ENCODE measurements at regions not wholly inside any gene's neighbourhood (a gene's known extent, or its start where the extent isn't known, plus 50 kb on each side); places are given as distances from the start of the nearest gene placed in this dataset.

DNA sequence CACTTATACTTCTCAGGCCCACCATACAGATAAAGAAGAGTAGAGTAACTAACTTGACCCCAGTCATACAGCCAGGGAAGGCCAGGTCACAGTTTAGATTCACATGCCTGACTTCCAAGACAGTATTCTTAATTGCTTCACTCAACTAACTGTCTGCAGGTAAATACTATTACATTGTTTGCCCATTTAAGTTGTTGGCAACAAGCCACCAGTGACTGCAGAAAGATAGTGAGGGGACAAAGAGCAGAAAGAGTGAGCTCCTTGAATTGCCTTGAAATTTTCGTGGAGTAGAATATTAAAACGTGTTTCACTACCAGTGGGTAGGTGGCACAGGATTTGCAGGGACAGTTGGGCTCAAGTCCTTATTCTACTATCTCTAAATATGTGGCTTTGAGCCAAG lies 146.3 kb upstream of the RMST start:
- DNase-seq (ENCODE audit: low read depth, low spot score) (no peak), ATAC-seq (no peak)
- CTCF ChIA-PET: no interaction called here
- no TSS peak for BruUV-seq (replicated peaks)
- no peaks in the 10 kb centered on the region for H3K36me3 ChIP-seq (ENCODE audit: control insufficient read depth, insufficient read depth, low read length)
- H3K4me3 ChIP-seq (ENCODE audit: low read depth in 2 of 2, low read length in 2 of 2): no peak overlapping the region
- POLR2A ChIA-PET: no interaction called here
- TF ChIP-seq, protein P1, sequence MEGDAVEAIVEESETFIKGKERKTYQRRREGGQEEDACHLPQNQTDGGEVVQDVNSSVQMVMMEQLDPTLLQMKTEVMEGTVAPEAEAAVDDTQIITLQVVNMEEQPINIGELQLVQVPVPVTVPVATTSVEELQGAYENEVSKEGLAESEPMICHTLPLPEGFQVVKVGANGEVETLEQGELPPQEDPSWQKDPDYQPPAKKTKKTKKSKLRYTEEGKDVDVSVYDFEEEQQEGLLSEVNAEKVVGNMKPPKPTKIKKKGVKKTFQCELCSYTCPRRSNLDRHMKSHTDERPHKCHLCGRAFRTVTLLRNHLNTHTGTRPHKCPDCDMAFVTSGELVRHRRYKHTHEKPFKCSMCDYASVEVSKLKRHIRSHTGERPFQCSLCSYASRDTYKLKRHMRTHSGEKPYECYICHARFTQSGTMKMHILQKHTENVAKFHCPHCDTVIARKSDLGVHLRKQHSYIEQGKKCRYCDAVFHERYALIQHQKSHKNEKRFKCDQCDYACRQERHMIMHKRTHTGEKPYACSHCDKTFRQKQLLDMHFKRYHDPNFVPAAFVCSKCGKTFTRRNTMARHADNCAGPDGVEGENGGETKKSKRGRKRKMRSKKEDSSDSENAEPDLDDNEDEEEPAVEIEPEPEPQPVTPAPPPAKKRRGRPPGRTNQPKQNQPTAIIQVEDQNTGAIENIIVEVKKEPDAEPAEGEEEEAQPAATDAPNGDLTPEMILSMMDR (IDR thresholded peaks at IDR 0.05): no peak
- TF ChIP-seq POLR2AphosphoS5 (IDR thresholded peaks at IDR 0.05; ENCODE audit: low read depth, low read length) (no peak), TCF7L2 (IDR thresholded peaks at IDR 0.05; ENCODE audit: low read depth, low read length) (no peak), SIN3A (IDR thresholded peaks at IDR 0.05; ENCODE audit: borderline replicate concordance, insufficient read depth, low read depth, low read length) (no peak)
- TF ChIP-seq, protein P2, sequence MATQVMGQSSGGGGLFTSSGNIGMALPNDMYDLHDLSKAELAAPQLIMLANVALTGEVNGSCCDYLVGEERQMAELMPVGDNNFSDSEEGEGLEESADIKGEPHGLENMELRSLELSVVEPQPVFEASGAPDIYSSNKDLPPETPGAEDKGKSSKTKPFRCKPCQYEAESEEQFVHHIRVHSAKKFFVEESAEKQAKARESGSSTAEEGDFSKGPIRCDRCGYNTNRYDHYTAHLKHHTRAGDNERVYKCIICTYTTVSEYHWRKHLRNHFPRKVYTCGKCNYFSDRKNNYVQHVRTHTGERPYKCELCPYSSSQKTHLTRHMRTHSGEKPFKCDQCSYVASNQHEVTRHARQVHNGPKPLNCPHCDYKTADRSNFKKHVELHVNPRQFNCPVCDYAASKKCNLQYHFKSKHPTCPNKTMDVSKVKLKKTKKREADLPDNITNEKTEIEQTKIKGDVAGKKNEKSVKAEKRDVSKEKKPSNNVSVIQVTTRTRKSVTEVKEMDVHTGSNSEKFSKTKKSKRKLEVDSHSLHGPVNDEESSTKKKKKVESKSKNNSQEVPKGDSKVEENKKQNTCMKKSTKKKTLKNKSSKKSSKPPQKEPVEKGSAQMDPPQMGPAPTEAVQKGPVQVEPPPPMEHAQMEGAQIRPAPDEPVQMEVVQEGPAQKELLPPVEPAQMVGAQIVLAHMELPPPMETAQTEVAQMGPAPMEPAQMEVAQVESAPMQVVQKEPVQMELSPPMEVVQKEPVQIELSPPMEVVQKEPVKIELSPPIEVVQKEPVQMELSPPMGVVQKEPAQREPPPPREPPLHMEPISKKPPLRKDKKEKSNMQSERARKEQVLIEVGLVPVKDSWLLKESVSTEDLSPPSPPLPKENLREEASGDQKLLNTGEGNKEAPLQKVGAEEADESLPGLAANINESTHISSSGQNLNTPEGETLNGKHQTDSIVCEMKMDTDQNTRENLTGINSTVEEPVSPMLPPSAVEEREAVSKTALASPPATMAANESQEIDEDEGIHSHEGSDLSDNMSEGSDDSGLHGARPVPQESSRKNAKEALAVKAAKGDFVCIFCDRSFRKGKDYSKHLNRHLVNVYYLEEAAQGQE (IDR thresholded peaks at IDR 0.05; ENCODE audit: insufficient read depth in 1 of 2, low read depth in 2 of 2, low read length in 1 of 2): no peak
- no peak overlapping the region for H3K27ac ChIP-seq (ENCODE audit: low read length)
- in situ Hi-C loops (cut with HindIII; ENCODE audit: low pct_unique_long_range_greater_than_20kb, low sequenced_read_pairs) (no loop called here), intact Hi-C loops (cut with micrococcal nuclease; ENCODE audit: unreplicated experiment) (no loop called here)
- H3K4me1 ChIP-seq (ENCODE audit: control insufficient read depth, insufficient read depth, low read length): no peaks in the 10 kb centered on the region
- H3K9me3 ChIP-seq (ENCODE audit: control insufficient read depth, insufficient read depth, low read depth, low read length): no peaks in the 10 kb centered on the region
- H3K27me3 ChIP-seq (ENCODE audit: control insufficient read depth, insufficient read depth, low read length): no peaks in the 10 kb centered on the region

DNA sequence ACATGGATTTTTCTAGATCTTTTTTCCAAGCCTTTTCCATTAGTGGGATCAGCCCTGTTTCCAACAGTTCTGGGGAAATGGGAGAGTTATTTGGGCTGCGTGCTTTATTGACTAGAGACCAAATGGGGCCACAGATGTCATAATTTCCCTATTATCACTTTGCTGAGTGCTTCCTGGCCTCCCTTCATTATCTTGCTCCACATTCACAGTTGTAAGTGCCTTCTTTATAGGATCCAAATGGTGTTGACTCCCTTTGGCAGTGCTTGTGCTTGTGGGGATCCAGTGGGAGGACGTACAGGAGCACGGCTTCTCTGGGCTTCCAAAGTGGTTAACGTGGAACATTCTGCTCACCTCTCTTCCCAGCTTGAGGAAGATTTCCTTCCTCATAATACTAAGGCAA lies 141.0 kb upstream of the RMST start:
- H3K36me3 ChIP-seq (ENCODE audit: control insufficient read depth, insufficient read depth, low read length): no peaks in the 10 kb centered on the region
- no peaks in the 10 kb centered on the region for H3K27me3 ChIP-seq (ENCODE audit: control insufficient read depth, insufficient read depth, low read length)
- in situ Hi-C loops (cut with HindIII; ENCODE audit: low pct_unique_long_range_greater_than_20kb, low sequenced_read_pairs): no loop called here
- H3K27ac ChIP-seq (ENCODE audit: low read length): no peak overlapping the region
- intact Hi-C loops (cut with micrococcal nuclease; ENCODE audit: unreplicated experiment): no loop called here
- H3K9me3 ChIP-seq (ENCODE audit: control insufficient read depth, insufficient read depth, low read depth, low read length): no peaks in the 10 kb centered on the region
- TF ChIP-seq TCF7L2 (IDR thresholded peaks at IDR 0.05; ENCODE audit: low read depth, low read length): no peak
- TF ChIP-seq, protein P1 (IDR thresholded peaks at IDR 0.05): no peak
- no peak for TF ChIP-seq POLR2AphosphoS5 (IDR thresholded peaks at IDR 0.05; ENCODE audit: low read depth, low read length)
- TF ChIP-seq SIN3A (IDR thresholded peaks at IDR 0.05; ENCODE audit: borderline replicate concordance, insufficient read depth, low read depth, low read length): no peak
- TF ChIP-seq, protein P2 (IDR thresholded peaks at IDR 0.05; ENCODE audit: insufficient read depth in 1 of 2, low read depth in 2 of 2, low read length in 1 of 2): no peak
- no peaks in the 10 kb centered on the region for H3K4me1 ChIP-seq (ENCODE audit: control insufficient read depth, insufficient read depth, low read length)
- BruUV-seq (replicated peaks): no TSS peak
- no peak for DNase-seq (ENCODE audit: low read depth, low spot score)
- POLR2A ChIA-PET: no interaction called here
- CTCF ChIA-PET: no interaction called here
- H3K4me3 ChIP-seq (ENCODE audit: low read depth in 2 of 2, low read length in 2 of 2): no peak overlapping the region
- no peak for ATAC-seq

Measured in Panc1 (cell line).